H1 (cell line): ENCODE measurements at regions not wholly inside any gene's neighbourhood (a gene's known extent, or its start where the extent isn't known, plus 50 kb on each side); places are given as distances from the start of the nearest gene placed in this dataset.

Experiments used
- CTCF ChIA-PET: fragments of 300-600 bp; sonication (Branson Sonifier 250); formaldehyde crosslinking; loops from one replicate; lab custom pipeline; 2021; ENCODE audit not compliant: partially characterized antibody; lab: Charles Lee
- POLR2A ChIA-PET: fragments of 300-600 bp; sonication (Branson Sonifier 250); formaldehyde crosslinking; loops from one replicate; lab custom pipeline; 2021; ENCODE audit warnings: inconsistent platforms; ENCODE audit not compliant: partially characterized antibody; lab: Charles Lee
- DNase-seq, 2 experiments: peaks; one replicate each; pipeline versions ENCODE4 v3.0.0 to v3.0.0-alpha.2; 2010 to 2022; ENCODE audit warnings: low spot score in 2 of 2, low read depth in 1 of 2, mixed read lengths in 1 of 2
- FAIRE-seq: peaks from 2 replicates; lab custom pipeline; 2011; peaks lifted over from hg19 to GRCh38; lab: Jason Lieb, UNC
- H2AFZ ChIP-seq: 2 replicates; pipeline ENCODE4 v1.8.1; 2012; ENCODE audit warnings: low read length, inconsistent platforms
- H2AK5ac ChIP-seq: 2 replicates; pipeline ENCODE4 v1.6.1; 2013; ENCODE audit warnings: low read depth, low read length
- H2BK120ac ChIP-seq: replicated peaks from 2 replicates; pipeline ENCODE3; 2013; ENCODE audit warnings: low read depth, low read length, inconsistent platforms
- H2BK12ac ChIP-seq: 2 replicates; pipeline ENCODE4 v1.6.1; 2013; ENCODE audit warnings: low read depth, low read length
- H2BK15ac ChIP-seq: 2 replicates; pipeline ENCODE4 v1.6.1; 2013; ENCODE audit warnings: low read length
- H2BK20ac ChIP-seq: 2 replicates; pipeline ENCODE4 v1.6.1; 2013; ENCODE audit warnings: low read length
- H2BK5ac ChIP-seq: 2 replicates; pipeline ENCODE4 v1.6.1; 2013; ENCODE audit warnings: low read depth, low read length
- H3K14ac ChIP-seq: 2 replicates; pipeline ENCODE4 v1.6.1; 2013; ENCODE audit warnings: inconsistent platforms; ENCODE audit not compliant: insufficient read length
- H3K18ac ChIP-seq: 2 replicates; pipeline ENCODE4 v1.6.1; 2013; ENCODE audit warnings: low read length; ENCODE audit errors: extremely low read depth
- H3K23ac ChIP-seq: 2 replicates; pipeline ENCODE4 v1.6.1; 2013; ENCODE audit warnings: inconsistent platforms; ENCODE audit not compliant: insufficient read length
- H3K23me2 ChIP-seq: 2 replicates; pipeline ENCODE4 v1.6.1; 2013; ENCODE audit warnings: low read depth, low read length
- H3K27ac ChIP-seq: 2 replicates; pipeline ENCODE4 v1.6.1; 2011; ENCODE audit warnings: low read depth, low read length, inconsistent platforms
- H3K27me3 ChIP-seq, 4 experiments: replicated peaks in 1 of 4; 1 replicate in 1 of 4; 2 replicates in 3 of 4; pipeline versions ENCODE4 v1.6.1 to v1.8.1; 2011 to 2013; ENCODE audit warnings: low read length in 3 of 4, mild to moderate bottlenecking in 3 of 4, inconsistent platforms in 2 of 4, mixed read lengths in 2 of 4, moderate library complexity in 1 of 4; ENCODE audit not compliant: control insufficient read depth in 3 of 4, insufficient read depth in 3 of 4; ENCODE audit errors: extremely low read depth in 1 of 4
- H3K36me3 ChIP-seq, 4 experiments: 2 replicates each; pipeline versions ENCODE4 v1.6.1 to v1.8.1; 2011 to 2013; ENCODE audit warnings: mild to moderate bottlenecking in 4 of 4, low read length in 3 of 4, moderate library complexity in 2 of 4, control low read depth in 1 of 4, inconsistent platforms in 1 of 4; ENCODE audit not compliant: insufficient read depth in 4 of 4, control insufficient read depth in 2 of 4
- H3K4ac ChIP-seq: replicated peaks from 2 replicates; pipeline ENCODE3; 2013; ENCODE audit warnings: low read length, low read depth, mixed read lengths, inconsistent platforms; ENCODE audit not compliant: insufficient read length
- H3K4me1 ChIP-seq, 4 experiments: replicated peaks in 1 of 4; 1 replicate in 1 of 4; 2 replicates in 3 of 4; pipeline versions ENCODE4 v1.6.1 to v1.8.1; 2011 to 2013; ENCODE audit warnings: low read length in 3 of 4, inconsistent platforms in 2 of 4, mixed read lengths in 1 of 4; ENCODE audit not compliant: insufficient read depth in 4 of 4, control insufficient read depth in 3 of 4
- H3K4me2 ChIP-seq, 2 experiments: 2 replicates each; pipeline versions ENCODE4 v1.6.1 to v1.8.1; 2011 to 2013; ENCODE audit warnings: low read depth in 2 of 2, low read length in 2 of 2, control low read depth in 1 of 2, inconsistent platforms in 1 of 2, mild to moderate bottlenecking in 1 of 2; ENCODE audit not compliant: insufficient read depth in 1 of 2
- H3K4me3 ChIP-seq, 4 experiments: fragments of 200-600, 300-600 bp in 1 of 4; sonication (generic), shearing (Covaris generic), sonication (Bioruptor Twin) in 1 of 4; 2 replicates each; pipeline versions ENCODE4 v1.5.1 to v1.8.1; 2011 to 2016; ENCODE audit warnings: low read length in 4 of 4, low read depth in 3 of 4, control low read depth in 2 of 4, inconsistent platforms in 2 of 4, mild to moderate bottlenecking in 2 of 4, mixed read lengths in 1 of 4, moderate library complexity in 1 of 4; ENCODE audit not compliant: insufficient read depth in 2 of 4; ENCODE audit errors: extremely low read depth in 1 of 4
- H3K56ac ChIP-seq: replicated peaks from 2 replicates; pipeline ENCODE3; 2013; ENCODE audit warnings: low read depth, mild to moderate bottlenecking, mixed read lengths, low read length, inconsistent platforms; ENCODE audit not compliant: insufficient read length
- H3K79me1 ChIP-seq: 2 replicates; pipeline ENCODE4 v1.6.1; 2013; ENCODE audit warnings: low read depth, low read length, control low read depth
- H3K79me2 ChIP-seq, 2 experiments: 2 replicates each; pipeline versions ENCODE4 v1.6.1 to v1.8.1; 2012 to 2013; ENCODE audit warnings: low read length in 2 of 2, mild to moderate bottlenecking in 2 of 2, inconsistent platforms in 1 of 2; ENCODE audit not compliant: insufficient read depth in 2 of 2, control insufficient read depth in 1 of 2
- H3K9ac ChIP-seq, 4 experiments: replicated peaks in 1 of 4; 1 replicate in 1 of 4; 2 replicates in 3 of 4; pipeline versions ENCODE4 v1.6.1 to v1.8.1; 2011 to 2013; ENCODE audit warnings: low read depth in 3 of 4, low read length in 3 of 4, control low read depth in 2 of 4, mild to moderate bottlenecking in 2 of 4, moderate library complexity in 2 of 4, inconsistent platforms in 1 of 4; ENCODE audit errors: extremely low read depth in 1 of 4
- H3K9me3 ChIP-seq, 2 experiments: 2 replicates each; pipeline versions ENCODE4 v1.6.1 to v1.8.1; 2012 to 2013; ENCODE audit warnings: mild to moderate bottlenecking in 2 of 2, moderate library complexity in 2 of 2, control low read depth in 1 of 2, inconsistent platforms in 1 of 2, low read depth in 1 of 2, low read length in 1 of 2, mixed read lengths in 1 of 2; ENCODE audit not compliant: insufficient read depth in 2 of 2
- H4K20me1 ChIP-seq, 2 experiments: replicated peaks in 1 of 2; 2 replicates each; pipeline versions ENCODE3 to v1.8.1; 2011 to 2013; ENCODE audit warnings: inconsistent platforms in 2 of 2, low read length in 2 of 2, mild to moderate bottlenecking in 1 of 2; ENCODE audit not compliant: insufficient read depth in 2 of 2, control insufficient read depth in 1 of 2
- H4K5ac ChIP-seq: 2 replicates; pipeline ENCODE4 v1.6.1; 2013; ENCODE audit warnings: low read length, low read depth, mixed read lengths, inconsistent platforms; ENCODE audit not compliant: insufficient read length
- H4K8ac ChIP-seq: 2 replicates; pipeline ENCODE4 v1.8.0; 2013; ENCODE audit warnings: mild to moderate bottlenecking, moderate library complexity, low read length, inconsistent platforms; ENCODE audit not compliant: insufficient read depth; ENCODE audit errors: extremely low read depth
- H4K91ac ChIP-seq: replicated peaks from 2 replicates; pipeline ENCODE3; 2013; ENCODE audit warnings: low read length, mixed read lengths, inconsistent platforms; ENCODE audit not compliant: insufficient read length
- FOSL1 ChIP-seq: IDR thresholded peaks from 2 replicates; pipeline ENCODE4 v1.6.1; 2011; ENCODE audit warnings: mild to moderate bottlenecking, low read depth, low read length, moderate library complexity; ENCODE audit not compliant: insufficient read depth
- WGBS, 2 experiments: shearing (Covaris generic) in 1 of 2; methylation state at CpG; one replicate each; pipeline versions ENCODE4 v1.1.6 to v1.1.7; 2013 to 2015; ENCODE audit warnings: low lambda C conversion rate in 2 of 2, mixed read lengths in 2 of 2, inconsistent platforms in 1 of 2, low coverage in 1 of 2, missing lambda C conversion rate in 1 of 2; ENCODE audit not compliant: insufficient replicate concordance in 2 of 2, insufficient coverage in 1 of 2, insufficient read length in 1 of 2; ENCODE audit errors: extremely low coverage in 1 of 2, missing lambda C conversion rate in 1 of 2; 5-methylcytosine and 5-hydroxymethylcytosine counted together

GRCh38 chr5:161077936-161078545 is 226.0 kb upstream of the ATP10B start:
- no peaks in the 10 kb centered on the region for H3K36me3 ChIP-seq
- H3K18ac ChIP-seq = no peak overlapping the region
- H3K79me2 ChIP-seq = no peaks in the 10 kb centered on the region
- no peak overlapping the region for H2BK120ac ChIP-seq
- no peaks in the 10 kb centered on the region for H3K4me1 ChIP-seq
- H3K23me2 ChIP-seq = no peaks in the 10 kb centered on the region
- no peaks in the 10 kb centered on the region for H4K20me1 ChIP-seq
- no peak overlapping the region for H4K91ac ChIP-seq
- ChIA-PET POLR2A (no interaction called here), CTCF (interaction anchor here (0.7 to 2.2 kb wide), 4 partner anchors 11 to 471 kb away, joined by 3 to 5 read pairs (median 3); no protein-coding TSS in a partner anchor)
- 85% methylated on average over 2 of the region's 2 CpGs; no CpG with 5 or more reads in 1 of the 2 experiments for WGBS, 2 experiments
- H3K9me3 ChIP-seq = no peaks in the 10 kb centered on the region
- no peak overlapping the region for H4K5ac ChIP-seq
- no peak overlapping the region for H4K8ac ChIP-seq
- H2BK15ac ChIP-seq = no peak overlapping the region
- H3K9ac ChIP-seq = no peak overlapping the region
- H2AK5ac ChIP-seq = no peak overlapping the region
- FAIRE-seq (no peak), DNase-seq (no peak)
- no peaks in the 10 kb centered on the region for H3K79me1 ChIP-seq
- H2BK20ac ChIP-seq = no peak overlapping the region
- no peaks in the 10 kb centered on the region for H3K27me3 ChIP-seq
- no peak overlapping the region for H3K27ac ChIP-seq
- H3K4ac ChIP-seq = no peak overlapping the region
- H3K4me3 ChIP-seq = no peak overlapping the region
- H2BK5ac ChIP-seq = no peak overlapping the region
- TF ChIP-seq FOSL1 = no peak
- H2BK12ac ChIP-seq = no peak overlapping the region
- no peak overlapping the region for H3K23ac ChIP-seq
- no peak overlapping the region for H3K14ac ChIP-seq
- H3K4me2 ChIP-seq = no peak overlapping the region
- H3K56ac ChIP-seq = no peak overlapping the region
- no peak overlapping the region for H2AFZ ChIP-seq
